Tibial nerve (tissue), 4 donors: ENCODE measurements at regions not wholly inside any gene's neighbourhood (a gene's known extent, or its start where the extent isn't known, plus 50 kb on each side); places are given as distances from the start of the nearest gene placed in this dataset.

Experiments
- CTCF ChIP-seq, 5 experiments: fragments of 200-600 bp in 3 of 5; fragments of 450-650 bp in 2 of 5; sonication (generic) in 3 of 5; IDR thresholded peaks; one replicate each; pipeline ENCODE4 v1.5.1; 2016 to 2019; ENCODE audit warnings: antibody characterized with exemption in 5 of 5, mild to moderate bottlenecking in 3 of 5, moderate library complexity in 2 of 5
- EP300 ChIP-seq, 2 donors: sonication (generic); formaldehyde crosslinking; IDR thresholded peaks; one replicate each; pipeline ENCODE4 v1.6.1; 2017; ENCODE audit warnings: antibody characterized with exemption in 2 of 2, mild to moderate bottlenecking in 1 of 2

GRCh38 chr18:78722386-78722785 lies 257.2 kb upstream of the SALL3 start:
- no peak for TF ChIP-seq EP300 (IDR thresholded peaks at IDR 0.05)
- TF ChIP-seq CTCF (IDR thresholded peaks at IDR 0.05) = no peak
